ENCODE measurements at regions not wholly inside any gene's neighbourhood (a gene's known extent, or its start where the extent isn't known, plus 50 kb on each side); places are given as distances from the start of the nearest gene placed in this dataset.
"Not testable (repeated sequence)": the region's sequence is repeated elsewhere in the genome, so short reads cannot be mapped to it uniquely, and the experiment has no call there.

- H3K9me3 Mint-ChIP-seq = no peaks in the 10 kb centered on the region
- no peak overlapping the region for H3K4me3 Mint-ChIP-seq
- no peak overlapping the region for H3K27ac Mint-ChIP-seq (ENCODE audit: low read depth)
- DNase-seq (ENCODE audit: low spot score in 2 of 2) = no peak
- ATAC-seq (replicated peaks; ENCODE audit: extremely low read depth, poor library complexity, severe bottlenecking) = no peak
- H3K4me1 Mint-ChIP-seq = no peaks in the 10 kb centered on the region
- H3K36me3 Mint-ChIP-seq (ENCODE audit: insufficient read depth) = no peaks in the 10 kb centered on the region
- H3K27me3 Mint-ChIP-seq = no peaks in the 10 kb centered on the region
Observed at GRCh38 chr12:73629893-73630831, 907.5 kb upstream of the ATXN7L3B start.

- Mint-ChIP-seq H3K4me1 (no peaks in the 10 kb centered on the region), H3K36me3 (ENCODE audit: insufficient read depth) (no peaks in the 10 kb centered on the region), H3K4me3 (no peak overlapping the region), H3K27ac (ENCODE audit: low read depth) (no peak overlapping the region), H3K27me3 (no peaks in the 10 kb centered on the region), H3K9me3 (peaks cover 6% of the 10 kb centered on the region)
- DNase-seq (ENCODE audit: low spot score in 2 of 2) = no peak
- no peak for ATAC-seq (replicated peaks; ENCODE audit: extremely low read depth, poor library complexity, severe bottlenecking)
Observed at GRCh38 chr12:73632191-73632590, 905.4 kb upstream of the ATXN7L3B start.

- Mint-ChIP-seq H3K4me1 (no peaks in the 10 kb centered on the region), H3K36me3 (ENCODE audit: insufficient read depth) (no peaks in the 10 kb centered on the region), H3K27ac (ENCODE audit: low read depth) (no peak overlapping the region), H3K9me3 (peaks cover 6% of the 10 kb centered on the region), H3K27me3 (no peaks in the 10 kb centered on the region), H3K4me3 (no peak overlapping the region)
- DNase-seq (ENCODE audit: low spot score in 2 of 2) (no peak), ATAC-seq (replicated peaks; ENCODE audit: extremely low read depth, poor library complexity, severe bottlenecking) (no peak)
Observed at GRCh38 chr12:73632661-73633060, 905.0 kb upstream of the ATXN7L3B start.

- not testable (repeated sequence) for H3K4me3 Mint-ChIP-seq; H3K27ac Mint-ChIP-seq (ENCODE audit: low read depth); H3K36me3 Mint-ChIP-seq (ENCODE audit: insufficient read depth); H3K27me3 Mint-ChIP-seq; DNase-seq (ENCODE audit: low spot score in 2 of 2); ATAC-seq (replicated peaks; ENCODE audit: extremely low read depth, poor library complexity, severe bottlenecking); H3K4me1 Mint-ChIP-seq
- peaks cover 16% of the 10 kb centered on the region for H3K9me3 Mint-ChIP-seq
Observed at GRCh38 chr12:73639397-73639796, 898.2 kb upstream of the ATXN7L3B start.

- DNase-seq (ENCODE audit: low spot score in 2 of 2) = no peak
- ATAC-seq (replicated peaks; ENCODE audit: extremely low read depth, poor library complexity, severe bottlenecking) = no peak
- Mint-ChIP-seq H3K4me3 (no peak overlapping the region), H3K36me3 (ENCODE audit: insufficient read depth) (peaks cover 1% of the 10 kb centered on the region), H3K27me3 (no peaks in the 10 kb centered on the region), H3K4me1 (no peaks in the 10 kb centered on the region), H3K9me3 (peaks cover 32% of the 10 kb centered on the region), H3K27ac (ENCODE audit: low read depth) (no peak overlapping the region)
Observed at GRCh38 chr12:73656375-73656774, 881.3 kb upstream of the ATXN7L3B start.

GRCh38 chr12:73659802-73660201, 877.8 kb upstream of the ATXN7L3B start:
- H3K4me1 Mint-ChIP-seq = no peaks in the 10 kb centered on the region
- H3K27me3 Mint-ChIP-seq = no peaks in the 10 kb centered on the region
- ATAC-seq (replicated peaks; ENCODE audit: extremely low read depth, poor library complexity, severe bottlenecking) (no peak), DNase-seq (ENCODE audit: low spot score in 2 of 2) (no peak)
- no peak overlapping the region for H3K4me3 Mint-ChIP-seq
- peaks cover 24% of the 10 kb centered on the region for H3K9me3 Mint-ChIP-seq
- no peaks in the 10 kb centered on the region for H3K36me3 Mint-ChIP-seq (ENCODE audit: insufficient read depth)
- no peak overlapping the region for H3K27ac Mint-ChIP-seq (ENCODE audit: low read depth)

- Mint-ChIP-seq H3K27ac (ENCODE audit: low read depth) (no peak overlapping the region), H3K36me3 (ENCODE audit: insufficient read depth) (no peaks in the 10 kb centered on the region), H3K9me3 (peaks cover 23% of the 10 kb centered on the region), H3K4me1 (no peaks in the 10 kb centered on the region), H3K27me3 (no peaks in the 10 kb centered on the region), H3K4me3 (no peak overlapping the region)
- DNase-seq (ENCODE audit: low spot score in 2 of 2) (no peak), ATAC-seq (replicated peaks; ENCODE audit: extremely low read depth, poor library complexity, severe bottlenecking) (no peak)
Observed at GRCh38 chr12:73665193-73665592, 872.4 kb upstream of the ATXN7L3B start.

GRCh38 chr12:73671550-73671949, 866.1 kb upstream of the ATXN7L3B start:
- not testable (repeated sequence) for ATAC-seq (replicated peaks; ENCODE audit: extremely low read depth, poor library complexity, severe bottlenecking); H3K27me3 Mint-ChIP-seq; H3K27ac Mint-ChIP-seq (ENCODE audit: low read depth); H3K4me3 Mint-ChIP-seq; H3K36me3 Mint-ChIP-seq (ENCODE audit: insufficient read depth); DNase-seq (ENCODE audit: low spot score in 2 of 2); H3K4me1 Mint-ChIP-seq
- peaks cover 25% of the 10 kb centered on the region for H3K9me3 Mint-ChIP-seq

- Mint-ChIP-seq H3K9me3 (peaks cover 18% of the 10 kb centered on the region), H3K4me3 (no peak overlapping the region), H3K27me3 (no peaks in the 10 kb centered on the region), H3K27ac (ENCODE audit: low read depth) (no peak overlapping the region), H3K4me1 (no peaks in the 10 kb centered on the region), H3K36me3 (ENCODE audit: insufficient read depth) (no peaks in the 10 kb centered on the region)
- ATAC-seq (replicated peaks; ENCODE audit: extremely low read depth, poor library complexity, severe bottlenecking) = no peak
- no peak for DNase-seq (ENCODE audit: low spot score in 2 of 2)
Observed at GRCh38 chr12:73677520-73678291, 859.9 kb upstream of the ATXN7L3B start.

GRCh38 chr12:73678335-73678734, 859.3 kb upstream of the ATXN7L3B start:
- Mint-ChIP-seq H3K27ac (ENCODE audit: low read depth) (no peak overlapping the region), H3K36me3 (ENCODE audit: insufficient read depth) (no peaks in the 10 kb centered on the region), H3K9me3 (peaks cover 14% of the 10 kb centered on the region), H3K27me3 (no peaks in the 10 kb centered on the region), H3K4me1 (no peaks in the 10 kb centered on the region), H3K4me3 (no peak overlapping the region)
- DNase-seq (ENCODE audit: low spot score in 2 of 2) = no peak
- no peak for ATAC-seq (replicated peaks; ENCODE audit: extremely low read depth, poor library complexity, severe bottlenecking)

GRCh38 chr12:73699318-73699717, 838.3 kb upstream of the ATXN7L3B start:
- Mint-ChIP-seq H3K9me3 (peaks cover 13% of the 10 kb centered on the region), H3K27me3 (no peaks in the 10 kb centered on the region), H3K36me3 (ENCODE audit: insufficient read depth) (no peaks in the 10 kb centered on the region), H3K27ac (ENCODE audit: low read depth) (no peak overlapping the region), H3K4me1 (no peaks in the 10 kb centered on the region), H3K4me3 (no peak overlapping the region)
- ATAC-seq (replicated peaks; ENCODE audit: extremely low read depth, poor library complexity, severe bottlenecking) (no peak), DNase-seq (ENCODE audit: low spot score in 2 of 2) (no peak)

GRCh38 chr12:73714655-73715054, 823.0 kb upstream of the ATXN7L3B start:
- Mint-ChIP-seq H3K36me3 (ENCODE audit: insufficient read depth) (no peaks in the 10 kb centered on the region), H3K27ac (ENCODE audit: low read depth) (no peak overlapping the region), H3K9me3 (peaks cover 14% of the 10 kb centered on the region), H3K4me3 (no peak overlapping the region), H3K4me1 (no peaks in the 10 kb centered on the region), H3K27me3 (no peaks in the 10 kb centered on the region)
- DNase-seq (ENCODE audit: low spot score in 2 of 2) (no peak), ATAC-seq (replicated peaks; ENCODE audit: extremely low read depth, poor library complexity, severe bottlenecking) (no peak)

- not testable (repeated sequence) for H3K4me3 Mint-ChIP-seq; H3K4me1 Mint-ChIP-seq; DNase-seq (ENCODE audit: low spot score in 2 of 2); H3K36me3 Mint-ChIP-seq (ENCODE audit: insufficient read depth); H3K27me3 Mint-ChIP-seq; H3K27ac Mint-ChIP-seq (ENCODE audit: low read depth); ATAC-seq (replicated peaks; ENCODE audit: extremely low read depth, poor library complexity, severe bottlenecking)
- H3K9me3 Mint-ChIP-seq = peaks cover 10% of the 10 kb centered on the region
Observed at GRCh38 chr12:73716143-73716542, 821.5 kb upstream of the ATXN7L3B start.

Data from central memory CD8-positive, alpha-beta T cell (primary cell).